CD14-positive monocyte (primary cell): ENCODE measurements at regions not wholly inside any gene's neighbourhood (a gene's known extent, or its start where the extent isn't known, plus 50 kb on each side); places are given as distances from the start of the nearest gene placed in this dataset.

ENCODE experiments used
- DNase-seq, 3 donors: peaks; one replicate each; pipeline ENCODE4 v3.0.0-alpha.2; 2011 to 2022
- H2AFZ ChIP-seq: 2 replicates; pipeline ENCODE4 v1.6.0; 2012; ENCODE audit warnings: mild to moderate bottlenecking, low read depth, low read length, inconsistent platforms; ENCODE audit not compliant: insufficient read depth, poor library complexity, severe bottlenecking
- H3K27ac ChIP-seq, 2 donors: 1 replicate in 1 of 2; 2 replicates in 1 of 2; pipeline ENCODE4 v1.5.1; 2012 to 2013; ENCODE audit warnings: low read length in 2 of 2, control low read depth in 1 of 2, inconsistent platforms in 1 of 2, low read depth in 1 of 2, mild to moderate bottlenecking in 1 of 2
- H3K27me3 ChIP-seq, 2 donors: one replicate each; pipeline versions ENCODE4 v1.6.0 to v1.6.1; 2011 to 2013; ENCODE audit warnings: low read length in 2 of 2; ENCODE audit not compliant: control insufficient read depth in 2 of 2, insufficient read depth in 2 of 2
- H3K36me3 ChIP-seq, 2 donors: replicated peaks in 1 of 2; 1 replicate in 1 of 2; 2 replicates in 1 of 2; pipeline versions ENCODE4 v1.5.1 to v1.6.1; 2012 to 2013; ENCODE audit warnings: low read length in 2 of 2, control low read depth in 1 of 2, inconsistent platforms in 1 of 2, mild to moderate bottlenecking in 1 of 2; ENCODE audit not compliant: insufficient read depth in 2 of 2, control insufficient read depth in 1 of 2
- H3K4me1 ChIP-seq, 2 donors: 1 replicate in 1 of 2; 2 replicates in 1 of 2; pipeline versions ENCODE4 v1.5.1 to v1.6.1; 2012 to 2013; ENCODE audit warnings: low read length in 2 of 2, control low read depth in 1 of 2, inconsistent platforms in 1 of 2, mild to moderate bottlenecking in 1 of 2, moderate library complexity in 1 of 2; ENCODE audit not compliant: insufficient read depth in 2 of 2, control insufficient read depth in 1 of 2
- H3K4me2 ChIP-seq: replicated peaks from 2 replicates; pipeline ENCODE3; 2012; ENCODE audit warnings: low read length, moderate library complexity, mild to moderate bottlenecking; ENCODE audit not compliant: poor library complexity, severe bottlenecking; ENCODE audit errors: extremely low read depth
- H3K4me3 ChIP-seq, 3 experiments: fragments of 200-600 bp in 1 of 3; sonication (generic) in 1 of 3; replicated peaks in 1 of 3; 1 replicate in 2 of 3; 2 replicates in 1 of 3; pipeline ENCODE4 v1.5.1; 2011 to 2013; ENCODE audit warnings: low read length in 3 of 3, mild to moderate bottlenecking in 3 of 3, control low read depth in 2 of 3, low read depth in 2 of 3, inconsistent platforms in 1 of 3, moderate library complexity in 1 of 3
- H3K79me2 ChIP-seq: 2 replicates; pipeline ENCODE4 v1.6.0; 2012; ENCODE audit warnings: mild to moderate bottlenecking, control low read depth, inconsistent platforms, low read length, moderate library complexity; ENCODE audit not compliant: insufficient read depth
- H3K9ac ChIP-seq: 2 replicates; pipeline ENCODE4 v1.6.0; 2017; ENCODE audit warnings: low read length, mild to moderate bottlenecking; ENCODE audit not compliant: insufficient read depth, poor library complexity, severe bottlenecking
- H3K9me3 ChIP-seq, 2 donors: replicated peaks in 1 of 2; 1 replicate in 1 of 2; 2 replicates in 1 of 2; pipeline versions ENCODE4 v1.5.1 to v1.6.1; 2012 to 2013; ENCODE audit warnings: low read length in 2 of 2, control low read depth in 1 of 2; ENCODE audit not compliant: control insufficient read depth in 1 of 2, insufficient read depth in 1 of 2
- H4K20me1 ChIP-seq: 2 replicates; pipeline ENCODE4 v1.6.0; 2012; ENCODE audit warnings: mild to moderate bottlenecking, low read length, control low read depth, moderate library complexity; ENCODE audit not compliant: insufficient read depth
- H3K27ac Mint-ChIP-seq, 7 donors: one replicate each; pipeline ENCODE4 v1.8.0; 2020; ENCODE audit warnings: mild to moderate bottlenecking in 7 of 7, mixed read lengths in 7 of 7, moderate library complexity in 6 of 7, inconsistent platforms in 2 of 7
- H3K27me3 Mint-ChIP-seq, 3 donors: one replicate each; pipeline ENCODE4 v1.8.0; 2021 to 2022; ENCODE audit warnings: low read depth in 3 of 3, mild to moderate bottlenecking in 3 of 3, mixed read lengths in 3 of 3, moderate library complexity in 3 of 3, inconsistent platforms in 1 of 3
- H3K36me3 Mint-ChIP-seq, 2 donors: one replicate each; pipeline ENCODE4 v1.8.0; 2020; ENCODE audit warnings: mixed read lengths in 2 of 2, inconsistent platforms in 1 of 2, mild to moderate bottlenecking in 1 of 2
- H3K4me1 Mint-ChIP-seq: one replicate; pipeline ENCODE4 v1.8.0; 2020; ENCODE audit warnings: mild to moderate bottlenecking, mixed read lengths
- H3K4me3 Mint-ChIP-seq, 2 donors: one replicate each; pipeline ENCODE4 v1.8.0; 2020; ENCODE audit warnings: mild to moderate bottlenecking in 2 of 2, mixed read lengths in 2 of 2, moderate library complexity in 1 of 2
- H3K9me3 Mint-ChIP-seq, 7 donors: one replicate each; pipeline ENCODE4 v1.8.0; 2020 to 2022; ENCODE audit warnings: mixed read lengths in 7 of 7, mild to moderate bottlenecking in 6 of 7, moderate library complexity in 6 of 7, inconsistent platforms in 2 of 7
- CTCF ChIP-seq: fragments of 200-600 bp; IDR thresholded peaks from one replicate; pipeline ENCODE4 v1.8.0; 2022; ENCODE audit warnings: antibody characterized with exemption, mild to moderate bottlenecking
- WGBS: methylation state at CpG from one replicate; pipeline ENCODE4 v1.1.5; 2013; ENCODE audit warnings: missing lambda C conversion rate; ENCODE audit not compliant: insufficient coverage; 5-methylcytosine and 5-hydroxymethylcytosine counted together
- intact Hi-C, 2 donors: fragments of 100-400 bp; cut with micrococcal nuclease; formaldehyde crosslinking; loops; one replicate each; pipeline versions ENCODE4 v1.15.0 to v1.15.1; 2023

- Histone ChIP-seq H2AFZ (no peak overlapping the region), H3K4me3 (no peak overlapping the region), H3K9me3 (no peaks in the 10 kb centered on the region), H3K9ac (no peak overlapping the region), H3K4me2 (no peak overlapping the region), H3K79me2 (no peaks in the 10 kb centered on the region), H3K27me3 (no peaks in the 10 kb centered on the region), H3K4me1 (peaks cover 0 to 2% of the 10 kb centered on the region in 2 donors), H3K27ac (no peak overlapping the region), H4K20me1 (no peaks in the 10 kb centered on the region), H3K36me3 (no peaks in the 10 kb centered on the region)
- H3K27me3 Mint-ChIP-seq = peaks cover 0 to 2% (median 0%) of the 10 kb centered on the region in 3 donors
- WGBS = no CpG with 5 or more reads among the region's 1 CpG
- H3K4me3 Mint-ChIP-seq = no peak overlapping the region
- H3K4me1 Mint-ChIP-seq = peaks cover 14% of the 10 kb centered on the region
- H3K27ac Mint-ChIP-seq = no peak overlapping the region
- no peak for DNase-seq
- H3K36me3 Mint-ChIP-seq = no peaks in the 10 kb centered on the region
- intact Hi-C loops = no loop called here
- H3K9me3 Mint-ChIP-seq = peaks cover 0 to 7% (median 3%) of the 10 kb centered on the region in 7 donors
- no peak for TF ChIP-seq CTCF
Observed at GRCh38 chr3:66585520-66586095, 84.8 kb upstream of the LRIG1 start.

- peaks cover 0 to 2% (median 0%) of the 10 kb centered on the region in 3 donors for H3K27me3 Mint-ChIP-seq
- H3K27me3 ChIP-seq = no peaks in the 10 kb centered on the region
Observed at GRCh38 chr3:66586853-66587252, 86.0 kb upstream of the LRIG1 start.

More at GRCh38 chr3:66586853-66587252, 86.0 kb upstream of the LRIG1 start:
- H3K4me3 ChIP-seq = no peak overlapping the region
- no peaks in the 10 kb centered on the region for H4K20me1 ChIP-seq
- Mint-ChIP-seq H3K4me1 (peaks cover 17% of the 10 kb centered on the region), H3K4me3 (no peak overlapping the region), H3K9me3 (peaks cover 0 to 7% (median 3%) of the 10 kb centered on the region in 7 donors), H3K36me3 (no peaks in the 10 kb centered on the region), H3K27ac (no peak overlapping the region)
- no peaks in the 10 kb centered on the region for H3K79me2 ChIP-seq
- DNase-seq = no peak
- H3K4me2 ChIP-seq = no peak overlapping the region
- no peak for TF ChIP-seq CTCF
- intact Hi-C loops = no loop called here
- no peaks in the 10 kb centered on the region for H3K9me3 ChIP-seq
- no peak overlapping the region for H2AFZ ChIP-seq
- H3K9ac ChIP-seq = no peak overlapping the region
- no peak overlapping the region for H3K27ac ChIP-seq
- H3K4me1 ChIP-seq = peaks cover 0 to 2% of the 10 kb centered on the region in 2 donors
- no peaks in the 10 kb centered on the region for H3K36me3 ChIP-seq
- no CpG with 5 or more reads among the region's 3 CpGs for WGBS
